ENCODE measurements at regions not wholly inside any gene's neighbourhood (a gene's known extent, or its start where the extent isn't known, plus 50 kb on each side); places are given as distances from the start of the nearest gene placed in this dataset.

DNA sequence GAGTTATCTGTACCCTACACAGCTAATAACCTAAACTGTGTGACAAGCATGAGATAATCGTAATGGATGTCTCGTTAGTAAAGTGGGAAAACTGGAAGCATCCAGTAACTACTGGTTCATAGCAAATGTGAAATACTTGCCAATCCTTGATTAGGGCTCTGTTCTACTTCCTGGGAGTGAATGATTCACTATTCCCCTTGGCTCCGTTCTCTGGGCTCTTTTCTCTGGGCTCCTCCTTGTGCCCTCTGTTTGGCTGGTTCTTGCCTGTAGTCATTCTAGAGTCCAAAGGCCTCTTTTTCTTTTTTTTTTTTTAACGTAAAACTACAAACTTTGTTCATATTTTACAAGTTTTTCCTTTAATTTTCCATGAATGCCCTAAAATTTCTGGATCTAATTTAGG, 465.8 kb upstream of the PLXNA2 start:
- Mint-ChIP-seq H3K9me3 (peaks cover 6% of the 10 kb centered on the region; the same call in 2 of the 3 replicates), H3K4me3 (no peak overlapping the region), H3K4me1 (no peaks in the 10 kb centered on the region), H3K27me3 (ENCODE audit: insufficient read depth, low read depth, poor library complexity) (no peaks in the 10 kb centered on the region), H3K27ac (no peak overlapping the region), H3K36me3 (ENCODE audit: low read depth) (no peaks in the 10 kb centered on the region)
- Histone ChIP-seq H3K27me3 (ENCODE audit: insufficient read depth) (no peaks in the 10 kb centered on the region), H3K79me2 (replicated peaks; ENCODE audit: insufficient read depth) (no peaks in the 10 kb centered on the region), H3K9me2 (ENCODE audit: insufficient read depth) (peaks cover 3% of the 10 kb centered on the region), H2AFZ (no peak overlapping the region), H3F3A (replicated peaks; ENCODE audit: low read depth) (no peaks in the 10 kb centered on the region), H3K4me2 (no peak overlapping the region), H3K4me3 (no peak overlapping the region), H4K20me1 (replicated peaks; ENCODE audit: insufficient read depth) (no peaks in the 10 kb centered on the region), H3K4me1 (ENCODE audit: insufficient read depth) (no peaks in the 10 kb centered on the region), H3K27ac (ENCODE audit: low read depth) (no peak overlapping the region), H3K36me3 (ENCODE audit: insufficient read depth) (no peaks in the 10 kb centered on the region)
- TF ChIP-seq EZH2 (IDR thresholded peaks at IDR 0.05; ENCODE audit: low read depth, unreplicated experiment) (no peak), STAT1 (IDR thresholded peaks at IDR 0.05; ENCODE audit: unreplicated experiment) (no peak), CREB1 (CRISPR knock-in tag; IDR thresholded peaks at IDR 0.05; ENCODE audit: low read depth) (no peak), JUNB (IDR thresholded peaks at IDR 0.05; ENCODE audit: unreplicated experiment) (no peak), ZNF114 (CRISPR knock-in tag; IDR thresholded peaks at IDR 0.05) (no peak), ZNF331 (CRISPR knock-in tag; IDR thresholded peaks at IDR 0.05; ENCODE audit: low read depth) (no peak), POLR2AphosphoS5 (IDR thresholded peaks at IDR 0.05; ENCODE audit: low read depth) (no peak), NANOG (IDR thresholded peaks at IDR 0.05; ENCODE audit: borderline replicate concordance) (no peak), EZH2phosphoT487 (IDR thresholded peaks at IDR 0.05; ENCODE audit: unreplicated experiment) (no peak)
- TF ChIP-seq, protein P1, sequence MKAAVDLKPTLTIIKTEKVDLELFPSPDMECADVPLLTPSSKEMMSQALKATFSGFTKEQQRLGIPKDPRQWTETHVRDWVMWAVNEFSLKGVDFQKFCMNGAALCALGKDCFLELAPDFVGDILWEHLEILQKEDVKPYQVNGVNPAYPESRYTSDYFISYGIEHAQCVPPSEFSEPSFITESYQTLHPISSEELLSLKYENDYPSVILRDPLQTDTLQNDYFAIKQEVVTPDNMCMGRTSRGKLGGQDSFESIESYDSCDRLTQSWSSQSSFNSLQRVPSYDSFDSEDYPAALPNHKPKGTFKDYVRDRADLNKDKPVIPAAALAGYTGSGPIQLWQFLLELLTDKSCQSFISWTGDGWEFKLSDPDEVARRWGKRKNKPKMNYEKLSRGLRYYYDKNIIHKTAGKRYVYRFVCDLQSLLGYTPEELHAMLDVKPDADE (IDR thresholded peaks at IDR 0.05) = no peak
- TF ChIP-seq, protein P2, sequence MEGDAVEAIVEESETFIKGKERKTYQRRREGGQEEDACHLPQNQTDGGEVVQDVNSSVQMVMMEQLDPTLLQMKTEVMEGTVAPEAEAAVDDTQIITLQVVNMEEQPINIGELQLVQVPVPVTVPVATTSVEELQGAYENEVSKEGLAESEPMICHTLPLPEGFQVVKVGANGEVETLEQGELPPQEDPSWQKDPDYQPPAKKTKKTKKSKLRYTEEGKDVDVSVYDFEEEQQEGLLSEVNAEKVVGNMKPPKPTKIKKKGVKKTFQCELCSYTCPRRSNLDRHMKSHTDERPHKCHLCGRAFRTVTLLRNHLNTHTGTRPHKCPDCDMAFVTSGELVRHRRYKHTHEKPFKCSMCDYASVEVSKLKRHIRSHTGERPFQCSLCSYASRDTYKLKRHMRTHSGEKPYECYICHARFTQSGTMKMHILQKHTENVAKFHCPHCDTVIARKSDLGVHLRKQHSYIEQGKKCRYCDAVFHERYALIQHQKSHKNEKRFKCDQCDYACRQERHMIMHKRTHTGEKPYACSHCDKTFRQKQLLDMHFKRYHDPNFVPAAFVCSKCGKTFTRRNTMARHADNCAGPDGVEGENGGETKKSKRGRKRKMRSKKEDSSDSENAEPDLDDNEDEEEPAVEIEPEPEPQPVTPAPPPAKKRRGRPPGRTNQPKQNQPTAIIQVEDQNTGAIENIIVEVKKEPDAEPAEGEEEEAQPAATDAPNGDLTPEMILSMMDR (conservative IDR thresholded peaks at IDR 0.05; ENCODE audit: low read depth in 2 of 2) = no peak
- TF ChIP-seq, protein P3, sequence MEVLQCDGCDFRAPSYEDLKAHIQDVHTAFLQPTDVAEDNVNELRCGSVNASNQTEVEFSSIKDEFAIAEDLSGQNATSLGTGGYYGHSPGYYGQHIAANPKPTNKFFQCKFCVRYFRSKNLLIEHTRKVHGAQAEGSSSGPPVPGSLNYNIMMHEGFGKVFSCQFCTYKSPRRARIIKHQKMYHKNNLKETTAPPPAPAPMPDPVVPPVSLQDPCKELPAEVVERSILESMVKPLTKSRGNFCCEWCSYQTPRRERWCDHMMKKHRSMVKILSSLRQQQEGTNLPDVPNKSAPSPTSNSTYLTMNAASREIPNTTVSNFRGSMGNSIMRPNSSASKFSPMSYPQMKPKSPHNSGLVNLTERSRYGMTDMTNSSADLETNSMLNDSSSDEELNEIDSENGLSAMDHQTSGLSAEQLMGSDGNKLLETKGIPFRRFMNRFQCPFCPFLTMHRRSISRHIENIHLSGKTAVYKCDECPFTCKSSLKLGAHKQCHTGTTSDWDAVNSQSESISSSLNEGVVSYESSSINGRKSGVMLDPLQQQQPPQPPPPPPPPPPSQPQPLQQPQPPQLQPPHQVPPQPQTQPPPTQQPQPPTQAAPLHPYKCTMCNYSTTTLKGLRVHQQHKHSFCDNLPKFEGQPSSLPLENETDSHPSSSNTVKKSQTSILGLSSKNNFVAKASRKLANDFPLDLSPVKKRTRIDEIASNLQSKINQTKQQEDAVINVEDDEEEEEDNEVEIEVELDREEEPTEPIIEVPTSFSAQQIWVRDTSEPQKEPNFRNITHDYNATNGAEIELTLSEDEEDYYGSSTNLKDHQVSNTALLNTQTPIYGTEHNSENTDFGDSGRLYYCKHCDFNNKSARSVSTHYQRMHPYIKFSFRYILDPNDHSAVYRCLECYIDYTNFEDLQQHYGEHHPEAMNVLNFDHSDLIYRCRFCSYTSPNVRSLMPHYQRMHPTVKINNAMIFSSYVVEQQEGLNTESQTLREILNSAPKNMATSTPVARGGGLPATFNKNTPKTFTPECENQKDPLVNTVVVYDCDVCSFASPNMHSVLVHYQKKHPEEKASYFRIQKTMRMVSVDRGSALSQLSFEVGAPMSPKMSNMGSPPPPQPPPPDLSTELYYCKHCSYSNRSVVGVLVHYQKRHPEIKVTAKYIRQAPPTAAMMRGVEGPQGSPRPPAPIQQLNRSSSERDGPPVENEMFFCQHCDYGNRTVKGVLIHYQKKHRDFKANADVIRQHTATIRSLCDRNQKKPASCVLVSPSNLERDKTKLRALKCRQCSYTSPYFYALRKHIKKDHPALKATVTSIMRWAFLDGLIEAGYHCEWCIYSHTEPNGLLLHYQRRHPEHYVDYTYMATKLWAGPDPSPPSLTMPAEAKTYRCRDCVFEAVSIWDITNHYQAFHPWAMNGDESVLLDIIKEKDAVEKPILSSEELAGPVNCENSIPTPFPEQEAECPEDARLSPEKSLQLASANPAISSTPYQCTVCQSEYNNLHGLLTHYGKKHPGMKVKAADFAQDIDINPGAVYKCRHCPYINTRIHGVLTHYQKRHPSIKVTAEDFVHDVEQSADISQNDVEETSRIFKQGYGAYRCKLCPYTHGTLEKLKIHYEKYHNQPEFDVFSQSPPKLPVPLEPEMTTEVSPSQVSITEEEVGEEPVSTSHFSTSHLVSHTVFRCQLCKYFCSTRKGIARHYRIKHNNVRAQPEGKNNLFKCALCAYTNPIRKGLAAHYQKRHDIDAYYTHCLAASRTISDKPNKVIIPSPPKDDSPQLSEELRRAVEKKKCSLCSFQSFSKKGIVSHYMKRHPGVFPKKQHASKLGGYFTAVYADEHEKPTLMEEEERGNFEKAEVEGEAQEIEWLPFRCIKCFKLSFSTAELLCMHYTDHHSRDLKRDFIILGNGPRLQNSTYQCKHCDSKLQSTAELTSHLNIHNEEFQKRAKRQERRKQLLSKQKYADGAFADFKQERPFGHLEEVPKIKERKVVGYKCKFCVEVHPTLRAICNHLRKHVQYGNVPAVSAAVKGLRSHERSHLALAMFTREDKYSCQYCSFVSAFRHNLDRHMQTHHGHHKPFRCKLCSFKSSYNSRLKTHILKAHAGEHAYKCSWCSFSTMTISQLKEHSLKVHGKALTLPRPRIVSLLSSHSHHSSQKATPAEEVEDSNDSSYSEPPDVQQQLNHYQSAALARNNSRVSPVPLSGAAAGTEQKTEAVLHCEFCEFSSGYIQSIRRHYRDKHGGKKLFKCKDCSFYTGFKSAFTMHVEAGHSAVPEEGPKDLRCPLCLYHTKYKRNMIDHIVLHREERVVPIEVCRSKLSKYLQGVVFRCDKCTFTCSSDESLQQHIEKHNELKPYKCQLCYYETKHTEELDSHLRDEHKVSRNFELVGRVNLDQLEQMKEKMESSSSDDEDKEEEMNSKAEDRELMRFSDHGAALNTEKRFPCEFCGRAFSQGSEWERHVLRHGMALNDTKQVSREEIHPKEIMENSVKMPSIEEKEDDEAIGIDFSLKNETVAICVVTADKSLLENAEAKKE (CRISPR knock-in tag; IDR thresholded peaks at IDR 0.05) = no peak
- TF ChIP-seq, protein P4, sequence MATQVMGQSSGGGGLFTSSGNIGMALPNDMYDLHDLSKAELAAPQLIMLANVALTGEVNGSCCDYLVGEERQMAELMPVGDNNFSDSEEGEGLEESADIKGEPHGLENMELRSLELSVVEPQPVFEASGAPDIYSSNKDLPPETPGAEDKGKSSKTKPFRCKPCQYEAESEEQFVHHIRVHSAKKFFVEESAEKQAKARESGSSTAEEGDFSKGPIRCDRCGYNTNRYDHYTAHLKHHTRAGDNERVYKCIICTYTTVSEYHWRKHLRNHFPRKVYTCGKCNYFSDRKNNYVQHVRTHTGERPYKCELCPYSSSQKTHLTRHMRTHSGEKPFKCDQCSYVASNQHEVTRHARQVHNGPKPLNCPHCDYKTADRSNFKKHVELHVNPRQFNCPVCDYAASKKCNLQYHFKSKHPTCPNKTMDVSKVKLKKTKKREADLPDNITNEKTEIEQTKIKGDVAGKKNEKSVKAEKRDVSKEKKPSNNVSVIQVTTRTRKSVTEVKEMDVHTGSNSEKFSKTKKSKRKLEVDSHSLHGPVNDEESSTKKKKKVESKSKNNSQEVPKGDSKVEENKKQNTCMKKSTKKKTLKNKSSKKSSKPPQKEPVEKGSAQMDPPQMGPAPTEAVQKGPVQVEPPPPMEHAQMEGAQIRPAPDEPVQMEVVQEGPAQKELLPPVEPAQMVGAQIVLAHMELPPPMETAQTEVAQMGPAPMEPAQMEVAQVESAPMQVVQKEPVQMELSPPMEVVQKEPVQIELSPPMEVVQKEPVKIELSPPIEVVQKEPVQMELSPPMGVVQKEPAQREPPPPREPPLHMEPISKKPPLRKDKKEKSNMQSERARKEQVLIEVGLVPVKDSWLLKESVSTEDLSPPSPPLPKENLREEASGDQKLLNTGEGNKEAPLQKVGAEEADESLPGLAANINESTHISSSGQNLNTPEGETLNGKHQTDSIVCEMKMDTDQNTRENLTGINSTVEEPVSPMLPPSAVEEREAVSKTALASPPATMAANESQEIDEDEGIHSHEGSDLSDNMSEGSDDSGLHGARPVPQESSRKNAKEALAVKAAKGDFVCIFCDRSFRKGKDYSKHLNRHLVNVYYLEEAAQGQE (IDR thresholded peaks at IDR 0.05; ENCODE audit: unreplicated experiment) = no peak
- ATAC-seq = no peak
- no peak for DNase-seq (ENCODE audit: low spot score)

All from GM23338 (cell line).